Hepatocyte (in vitro differentiated cells): ENCODE measurements at regions not wholly inside any gene's neighbourhood (a gene's known extent, or its start where the extent isn't known, plus 50 kb on each side); places are given as distances from the start of the nearest gene placed in this dataset.
"Not testable (repeated sequence)": the region's sequence is repeated elsewhere in the genome, so short reads cannot be mapped to it uniquely, and the experiment has no call there.

Source experiments
- CTCF ChIP-seq: fragments of 200-600 bp; sonication (generic); IDR thresholded peaks from 2 replicates; pipeline ENCODE4 v1.5.1; 2016; ENCODE audit warnings: antibody characterized with exemption, mild to moderate bottlenecking; ENCODE audit not compliant: poor library complexity
- EZH2 ChIP-seq: fragments of 200-600 bp; sonication (generic); IDR thresholded peaks from 2 replicates; pipeline ENCODE4 v1.6.1; 2016; ENCODE audit warnings: antibody characterized with exemption, mild to moderate bottlenecking, borderline replicate concordance

- not testable (repeated sequence) for TF ChIP-seq EZH2, CTCF
Observed at GRCh38 chr1:168486820-168487219, 57.0 kb downstream of the XCL2 start.
